Fibroblast of pulmonary artery (primary cell): ENCODE measurements at regions not wholly inside any gene's neighbourhood (a gene's known extent, or its start where the extent isn't known, plus 50 kb on each side); places are given as distances from the start of the nearest gene placed in this dataset.

Source experiments
- DNase-seq: peaks from one replicate; pipeline ENCODE4 v3.0.0-alpha.2; 2010; ENCODE audit warnings: low read depth
- H3K4me3 ChIP-seq: replicated peaks from 2 replicates; pipeline ENCODE4 v1.5.1; 2011; ENCODE audit warnings: low read depth, mild to moderate bottlenecking, control low read depth, low read length, moderate library complexity
- CTCF ChIP-seq: IDR thresholded peaks from 2 replicates; pipeline ENCODE4 v1.5.1; 2011; ENCODE audit warnings: mild to moderate bottlenecking, control low read depth, low read length, inconsistent platforms; ENCODE audit errors: missing control alignments

GRCh38 chr5:5584751-5585150, 162.3 kb downstream of the ICE1 start:
- no peak for DNase-seq
- no peak for TF ChIP-seq CTCF
- H3K4me3 ChIP-seq: no peak overlapping the region

GRCh38 chr5:5584236-5584745, 161.8 kb downstream of the ICE1 start:
- no peak overlapping the region for H3K4me3 ChIP-seq
- no peak for DNase-seq
- TF ChIP-seq CTCF: no peak

- no peak for TF ChIP-seq CTCF
- DNase-seq: no peak
These were observed 161.4 kb downstream of the ICE1 start for GRCh38 chr5:5583832-5584231.

GRCh38 chr5:5583023-5583765, 160.7 kb downstream of the ICE1 start:
- no peak overlapping the region for H3K4me3 ChIP-seq
- no peak for TF ChIP-seq CTCF
- DNase-seq: no peak

More at GRCh38 chr5:5583832-5584231, 161.4 kb downstream of the ICE1 start:
- H3K4me3 ChIP-seq: no peak overlapping the region

- no peak overlapping the region for H3K4me3 ChIP-seq
- no peak for TF ChIP-seq CTCF
- DNase-seq: no peak
These were observed 158.6 kb downstream of the ICE1 start for GRCh38 chr5:5581080-5581479.

GRCh38 chr5:5576744-5577143, 154.3 kb downstream of the ICE1 start:
- no peak overlapping the region for H3K4me3 ChIP-seq
- no peak for TF ChIP-seq CTCF
- DNase-seq: no peak

GRCh38 chr5:5575461-5575860, 153.0 kb downstream of the ICE1 start:
- DNase-seq: no peak
- no peak overlapping the region for H3K4me3 ChIP-seq
- no peak for TF ChIP-seq CTCF
